AG04450 (cell line): ENCODE measurements at regions not wholly inside any gene's neighbourhood (a gene's known extent, or its start where the extent isn't known, plus 50 kb on each side); places are given as distances from the start of the nearest gene placed in this dataset.

Experiments
- CTCF ChIA-PET: fragments of 300-600, 350-600 bp; formaldehyde crosslinking; extraction: SDS; loops from one replicate; lab custom pipeline; 2022; ENCODE audit warnings: antibody characterized with exemption, inconsistent platforms; lab: Charles Lee
- POLR2A ChIA-PET: fragments of 350-600 bp; formaldehyde crosslinking; extraction: SDS; loops from one replicate; lab custom pipeline; 2021; ENCODE audit warnings: antibody characterized with exemption, inconsistent platforms; lab: Yijun Ruan, JAX
- DNase-seq: peaks from one replicate; pipeline ENCODE4 v3.0.0-alpha.2; 2011; ENCODE audit warnings: low read depth, low spot score
- H3K27ac ChIP-seq: one replicate; pipeline ENCODE4 v1.5.1; 2012; ENCODE audit warnings: low read depth, low read length, control low read depth
- H3K27me3 ChIP-seq: one replicate; pipeline ENCODE4 v1.6.0; 2012; ENCODE audit warnings: low read length; ENCODE audit not compliant: control insufficient read depth, insufficient read depth
- H3K4me3 ChIP-seq: 2 replicates; pipeline ENCODE4 v1.5.1; 2011; ENCODE audit warnings: mild to moderate bottlenecking, low read depth, low read length, control low read depth
- H3K9me3 ChIP-seq: 2 replicates; pipeline ENCODE4 v1.5.1; 2012; ENCODE audit warnings: low read length; ENCODE audit not compliant: control insufficient read depth, insufficient read depth
- TF ChIP-seq, protein P1 (sequence below): IDR thresholded peaks from 2 replicates; pipeline ENCODE4 v1.5.1; 2011; ENCODE audit warnings: low read depth, low read length, control low read depth, inconsistent platforms

DNA sequence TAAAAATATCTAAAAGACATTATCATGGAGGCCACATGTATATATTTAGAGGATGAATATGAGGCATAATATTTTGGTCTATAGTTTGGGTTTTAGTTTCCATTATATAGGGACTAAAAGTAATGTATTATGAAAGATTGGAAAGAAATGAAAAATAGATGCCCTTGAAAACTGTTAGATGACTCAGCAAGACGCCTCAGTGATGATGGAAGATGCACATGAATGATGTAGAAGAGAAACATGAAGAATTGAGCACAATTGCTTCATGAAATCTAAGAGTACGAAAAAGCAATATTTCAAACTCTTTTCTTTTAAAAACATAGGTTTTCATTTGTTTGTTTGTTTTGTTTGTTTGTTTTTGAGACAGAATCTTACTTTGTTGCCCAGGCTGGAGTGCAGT, 89.8 kb downstream of the ARL4A start:
- Histone ChIP-seq H3K27ac (no peak overlapping the region), H3K4me3 (no peak overlapping the region), H3K27me3 (no peaks in the 10 kb centered on the region), H3K9me3 (no peaks in the 10 kb centered on the region)
- TF ChIP-seq, protein P1, sequence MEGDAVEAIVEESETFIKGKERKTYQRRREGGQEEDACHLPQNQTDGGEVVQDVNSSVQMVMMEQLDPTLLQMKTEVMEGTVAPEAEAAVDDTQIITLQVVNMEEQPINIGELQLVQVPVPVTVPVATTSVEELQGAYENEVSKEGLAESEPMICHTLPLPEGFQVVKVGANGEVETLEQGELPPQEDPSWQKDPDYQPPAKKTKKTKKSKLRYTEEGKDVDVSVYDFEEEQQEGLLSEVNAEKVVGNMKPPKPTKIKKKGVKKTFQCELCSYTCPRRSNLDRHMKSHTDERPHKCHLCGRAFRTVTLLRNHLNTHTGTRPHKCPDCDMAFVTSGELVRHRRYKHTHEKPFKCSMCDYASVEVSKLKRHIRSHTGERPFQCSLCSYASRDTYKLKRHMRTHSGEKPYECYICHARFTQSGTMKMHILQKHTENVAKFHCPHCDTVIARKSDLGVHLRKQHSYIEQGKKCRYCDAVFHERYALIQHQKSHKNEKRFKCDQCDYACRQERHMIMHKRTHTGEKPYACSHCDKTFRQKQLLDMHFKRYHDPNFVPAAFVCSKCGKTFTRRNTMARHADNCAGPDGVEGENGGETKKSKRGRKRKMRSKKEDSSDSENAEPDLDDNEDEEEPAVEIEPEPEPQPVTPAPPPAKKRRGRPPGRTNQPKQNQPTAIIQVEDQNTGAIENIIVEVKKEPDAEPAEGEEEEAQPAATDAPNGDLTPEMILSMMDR: no peak
- CTCF ChIA-PET: no interaction called here
- DNase-seq: no peak
- POLR2A ChIA-PET: no interaction called here

DNA sequence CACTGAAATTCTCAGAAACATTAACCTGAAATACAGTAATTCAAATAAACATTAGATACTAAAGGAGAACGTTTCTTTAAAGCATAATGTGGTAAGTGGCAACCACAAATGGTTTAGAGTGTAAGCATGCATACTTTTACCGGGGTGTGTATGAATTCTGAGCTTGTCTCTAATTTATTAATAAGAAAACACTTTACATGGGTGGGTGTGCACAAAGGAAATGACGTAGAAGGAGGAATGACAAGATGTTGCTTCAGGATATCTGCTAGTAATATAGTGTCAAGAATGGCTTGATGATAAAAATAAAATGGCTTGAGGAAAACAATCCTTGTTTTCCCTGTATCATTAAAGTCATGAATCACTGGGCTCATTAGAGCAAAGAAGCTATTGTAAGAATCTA, 92.5 kb downstream of the ARL4A start:
- Histone ChIP-seq H3K4me3 (no peak overlapping the region), H3K9me3 (no peaks in the 10 kb centered on the region), H3K27ac (no peak overlapping the region), H3K27me3 (no peaks in the 10 kb centered on the region)
- POLR2A ChIA-PET: no interaction called here
- DNase-seq: no peak
- TF ChIP-seq, protein P1: no peak
- CTCF ChIA-PET: interaction anchor here (2.7 kb wide), 1 partner anchor 94 kb away, joined by 12 read pairs; no protein-coding TSS in a partner anchor

DNA sequence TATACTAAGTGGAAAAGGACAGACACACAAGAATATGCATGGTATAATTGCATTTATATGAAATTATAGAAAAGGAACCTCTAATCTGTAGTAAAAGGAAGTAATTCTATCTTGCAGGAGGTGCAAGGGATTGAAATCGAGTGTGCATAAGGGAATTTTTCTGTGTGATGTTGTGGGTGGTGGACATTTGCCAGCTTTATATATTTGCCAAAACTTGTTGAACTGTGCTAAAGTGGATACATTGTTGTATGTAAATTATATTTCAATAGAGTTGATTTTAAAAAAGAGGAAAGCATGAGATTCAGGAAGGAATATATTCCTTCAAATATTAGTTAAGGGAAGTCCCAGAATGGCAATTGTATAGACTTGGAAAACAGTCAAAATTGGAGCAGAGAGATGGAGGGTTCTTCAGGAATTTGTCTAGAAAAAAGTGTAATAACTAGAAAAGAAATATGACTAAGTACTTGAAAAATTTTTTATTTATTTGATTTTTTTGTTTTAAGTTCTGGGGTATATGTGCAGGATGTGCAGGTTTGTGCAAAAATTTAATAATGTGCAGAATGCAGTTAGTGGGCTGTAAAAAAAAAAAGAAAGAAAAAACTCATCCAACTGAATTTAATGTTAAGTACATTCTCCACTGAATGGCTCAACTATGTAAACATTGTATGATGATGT, 96.1 kb downstream of the ARL4A start:
- TF ChIP-seq, protein P1: no peak
- POLR2A ChIA-PET: no interaction called here
- CTCF ChIA-PET: no interaction called here
- Histone ChIP-seq H3K27ac (no peak overlapping the region), H3K27me3 (no peaks in the 10 kb centered on the region), H3K4me3 (no peak overlapping the region), H3K9me3 (no peaks in the 10 kb centered on the region)
- DNase-seq: no peak

DNA sequence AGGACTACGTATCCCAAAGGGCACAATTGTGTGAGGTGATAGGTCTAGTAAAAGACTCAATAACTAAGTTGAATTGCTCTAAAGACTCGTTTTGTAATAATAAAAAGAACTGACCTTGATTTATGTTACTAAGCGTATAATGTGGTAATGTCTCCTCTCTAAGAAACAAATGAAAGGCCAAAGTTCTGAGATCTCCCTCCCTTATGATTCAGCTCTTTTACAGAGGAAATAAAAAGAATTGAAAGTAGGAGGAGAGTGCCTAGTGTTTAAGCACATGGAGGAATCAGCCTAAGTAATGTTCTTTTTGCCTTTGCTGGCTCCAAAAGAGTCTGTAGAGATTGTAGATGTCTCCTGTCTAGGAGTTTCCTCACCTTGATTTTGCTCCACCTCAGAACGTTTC, 98.0 kb downstream of the ARL4A start:
- CTCF ChIA-PET: no interaction called here

DNA sequence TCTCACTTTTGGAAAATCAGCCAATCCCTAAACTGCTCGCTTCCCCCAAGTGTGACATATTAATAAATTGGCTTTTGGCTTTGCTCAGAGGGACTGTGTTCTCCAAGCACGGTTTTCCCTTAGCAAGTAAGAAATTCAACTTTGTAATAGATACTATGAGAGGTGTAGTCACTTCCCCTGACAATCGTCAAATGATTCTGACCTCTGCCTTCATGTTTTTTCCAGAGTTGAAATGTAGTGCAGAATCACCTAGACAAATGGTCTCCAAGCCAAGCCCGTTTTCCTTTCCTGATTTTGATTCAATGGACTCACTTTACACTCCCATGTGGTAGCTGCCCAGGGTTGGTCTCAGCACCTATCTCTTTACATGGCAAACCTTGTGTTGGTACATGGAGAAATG, 99.1 kb downstream of the ARL4A start:
- no peaks in the 10 kb centered on the region for H3K27me3 ChIP-seq
- DNase-seq: no peak
- H3K27ac ChIP-seq: no peak overlapping the region
- TF ChIP-seq, protein P1: no peak
- ChIA-PET POLR2A (no interaction called here), CTCF (no interaction called here)
- no peaks in the 10 kb centered on the region for H3K9me3 ChIP-seq
- H3K4me3 ChIP-seq: no peak overlapping the region

More for the DNA sequence above, 98.0 kb downstream of the ARL4A start:
- TF ChIP-seq, protein P1: no peak
- Histone ChIP-seq H3K27me3 (no peaks in the 10 kb centered on the region), H3K27ac (no peak overlapping the region), H3K4me3 (no peak overlapping the region), H3K9me3 (no peaks in the 10 kb centered on the region)
- POLR2A ChIA-PET: no interaction called here
- DNase-seq: no peak
